Common myeloid progenitor, CD34-positive (primary cell): ENCODE measurements at regions not wholly inside any gene's neighbourhood (a gene's known extent, or its start where the extent isn't known, plus 50 kb on each side); places are given as distances from the start of the nearest gene placed in this dataset.

Source experiments
- CTCF ChIA-PET: fragments of 350-600 bp; sonication (Branson Sonifier 250); formaldehyde crosslinking; loops from one replicate; lab custom pipeline; 2021; ENCODE audit warnings: antibody characterized with exemption; lab: Charles Lee
- POLR2A ChIA-PET: fragments of 350-600 bp; sonication (Branson Sonifier 250); formaldehyde crosslinking; loops from one replicate; lab custom pipeline; 2021; ENCODE audit warnings: antibody characterized with exemption; lab: Charles Lee
- DNase-seq, 3 donors: peaks; one replicate each; pipeline versions ENCODE4 v3.0.0 to v3.0.0-alpha.2; 2013
- H3K27ac ChIP-seq, 2 experiments: 1 replicate in 1 of 2; 2 replicates in 1 of 2; pipeline ENCODE4 v1.7.0; 2013; ENCODE audit warnings: inconsistent platforms in 2 of 2, low read length in 2 of 2, mild to moderate bottlenecking in 2 of 2, low read depth in 1 of 2, moderate library complexity in 1 of 2; ENCODE audit not compliant: severe bottlenecking in 2 of 2, insufficient read depth in 1 of 2, poor library complexity in 1 of 2
- H3K27me3 ChIP-seq, 5 experiments: replicated peaks in 2 of 5; 1 replicate in 3 of 5; 2 replicates in 2 of 5; pipeline versions ENCODE4 v1.6.1 to v1.7.0; 2013; ENCODE audit warnings: low read length in 4 of 5, mild to moderate bottlenecking in 2 of 5, moderate library complexity in 2 of 5, inconsistent platforms in 1 of 5; ENCODE audit not compliant: insufficient read depth in 5 of 5, control insufficient read depth in 4 of 5
- H3K36me3 ChIP-seq, 4 experiments: 1 replicate in 2 of 4; 2 replicates in 2 of 4; pipeline versions ENCODE4 v1.6.1 to v1.7.0; 2013; ENCODE audit warnings: low read length in 3 of 4, control low read depth in 1 of 4, mild to moderate bottlenecking in 1 of 4; ENCODE audit not compliant: control insufficient read depth in 4 of 4, insufficient read depth in 4 of 4
- H3K4me1 ChIP-seq, 4 experiments: 1 replicate in 3 of 4; 2 replicates in 1 of 4; pipeline versions ENCODE4 v1.6.1 to v1.7.1; 2013; ENCODE audit warnings: low read length in 3 of 4, mild to moderate bottlenecking in 3 of 4, control low read depth in 1 of 4, inconsistent platforms in 1 of 4, moderate library complexity in 1 of 4; ENCODE audit not compliant: control insufficient read depth in 4 of 4, insufficient read depth in 4 of 4; ENCODE audit errors: control extremely low read depth in 1 of 4
- H3K4me3 ChIP-seq, 7 experiments: 1 replicate in 4 of 7; 2 replicates in 3 of 7; pipeline versions ENCODE4 v1.5.1 to v1.7.0; 2013; ENCODE audit warnings: mild to moderate bottlenecking in 7 of 7, low read length in 6 of 7, moderate library complexity in 6 of 7, inconsistent platforms in 2 of 7, low read depth in 2 of 7, control low read depth in 1 of 7; ENCODE audit not compliant: insufficient read depth in 4 of 7, control insufficient read depth in 1 of 7; ENCODE audit errors: extremely low read depth in 1 of 7
- H3K9me3 ChIP-seq, 5 experiments: 1 replicate in 4 of 5; 2 replicates in 1 of 5; pipeline versions ENCODE4 v1.6.1 to v1.7.1; 2013; ENCODE audit warnings: low read length in 4 of 5, mild to moderate bottlenecking in 2 of 5, inconsistent platforms in 1 of 5, low read depth in 1 of 5, moderate library complexity in 1 of 5; ENCODE audit not compliant: control insufficient read depth in 4 of 5, insufficient read depth in 2 of 5; ENCODE audit errors: control extremely low read depth in 1 of 5
- WGBS: methylation state at CpG from one replicate; pipeline ENCODE4 v1.1.5; 2013; ENCODE audit not compliant: insufficient coverage; 5-methylcytosine and 5-hydroxymethylcytosine counted together

DNA sequence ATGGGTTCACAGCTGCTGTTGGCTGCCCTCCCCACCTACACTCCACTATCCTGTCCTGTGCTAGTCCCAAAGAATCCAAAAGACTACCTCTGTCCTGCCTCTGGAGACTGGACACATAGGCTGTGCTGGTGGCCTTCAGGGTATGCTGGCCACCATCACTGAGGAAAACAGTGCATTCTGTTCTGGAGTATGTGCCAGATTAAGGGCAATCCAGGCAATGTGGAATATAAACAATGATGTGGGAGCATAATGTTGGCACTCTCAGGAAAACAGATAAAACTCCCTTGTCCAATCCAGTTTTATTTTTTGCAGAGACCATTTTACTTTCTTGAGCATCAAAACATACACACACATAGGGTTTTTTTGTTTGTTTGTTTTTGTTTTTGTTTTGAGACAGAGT is 94.3 kb downstream of the GLUL start:
- Histone ChIP-seq H3K27ac (no peak overlapping the region), H3K4me1 (peaks cover 0 to 37% (median 26%) of the 10 kb centered on the region in 4 experiments), H3K27me3 (no peaks in the 10 kb centered on the region), H3K36me3 (no peaks in the 10 kb centered on the region), H3K4me3 (no peak overlapping the region), H3K9me3 (no peaks in the 10 kb centered on the region)
- ChIA-PET CTCF (interaction anchor here (1.3 to 6.2 kb wide), 2 partner anchors 25 to 153 kb away, joined by 3 to 32 read pairs; no protein-coding TSS in a partner anchor), POLR2A (no interaction called here)
- no peak for DNase-seq

- H3K4me1 ChIP-seq = peaks cover 0 to 20% (median 16%) of the 10 kb centered on the region in 4 experiments
- H3K27ac ChIP-seq = no peak overlapping the region
- DNase-seq = no peak
- no peak overlapping the region for H3K4me3 ChIP-seq
- H3K36me3 ChIP-seq = no peaks in the 10 kb centered on the region
- WGBS = 100% methylated on average over 1 of the region's 1 CpG
- ChIA-PET CTCF (no interaction called here), POLR2A (no interaction called here)
- H3K27me3 ChIP-seq = no peaks in the 10 kb centered on the region
- no peaks in the 10 kb centered on the region for H3K9me3 ChIP-seq
These were observed 95.9 kb downstream of the GLUL start for GRCh38 chr1:182295697-182296096.

- ChIA-PET CTCF (interaction anchor here (0.9 kb wide), 1 partner anchor 104 kb away, joined by 3 read pairs; no protein-coding TSS in a partner anchor), POLR2A (no interaction called here)
- no peaks in the 10 kb centered on the region for H3K4me1 ChIP-seq
- WGBS = 80% methylated on average over 5 of the region's 5 CpGs
- no peak for DNase-seq
- H3K9me3 ChIP-seq = no peaks in the 10 kb centered on the region
- no peaks in the 10 kb centered on the region for H3K27me3 ChIP-seq
- H3K27ac ChIP-seq = no peak overlapping the region
- H3K4me3 ChIP-seq = no peak overlapping the region
- no peaks in the 10 kb centered on the region for H3K36me3 ChIP-seq
These were observed 98.4 kb downstream of the GLUL start for GRCh38 chr1:182293119-182293589.

- ChIA-PET POLR2A (no interaction called here), CTCF (interaction anchor here (0.9 to 3.9 kb wide), 4 partner anchors 10 to 105 kb away, joined by 3 to 15 read pairs (median 4); no protein-coding TSS in a partner anchor)
- no peaks in the 10 kb centered on the region for H3K27me3 ChIP-seq
- no peak overlapping the region for H3K4me3 ChIP-seq
- no peak for DNase-seq
- H3K27ac ChIP-seq = no peak overlapping the region
- no peaks in the 10 kb centered on the region for H3K4me1 ChIP-seq
- no peaks in the 10 kb centered on the region for H3K9me3 ChIP-seq
- WGBS = 100% methylated on average over 4 of the region's 8 CpGs
- no peaks in the 10 kb centered on the region for H3K36me3 ChIP-seq
These were observed 99.3 kb downstream of the GLUL start for GRCh38 chr1:182292193-182292741.

DNA sequence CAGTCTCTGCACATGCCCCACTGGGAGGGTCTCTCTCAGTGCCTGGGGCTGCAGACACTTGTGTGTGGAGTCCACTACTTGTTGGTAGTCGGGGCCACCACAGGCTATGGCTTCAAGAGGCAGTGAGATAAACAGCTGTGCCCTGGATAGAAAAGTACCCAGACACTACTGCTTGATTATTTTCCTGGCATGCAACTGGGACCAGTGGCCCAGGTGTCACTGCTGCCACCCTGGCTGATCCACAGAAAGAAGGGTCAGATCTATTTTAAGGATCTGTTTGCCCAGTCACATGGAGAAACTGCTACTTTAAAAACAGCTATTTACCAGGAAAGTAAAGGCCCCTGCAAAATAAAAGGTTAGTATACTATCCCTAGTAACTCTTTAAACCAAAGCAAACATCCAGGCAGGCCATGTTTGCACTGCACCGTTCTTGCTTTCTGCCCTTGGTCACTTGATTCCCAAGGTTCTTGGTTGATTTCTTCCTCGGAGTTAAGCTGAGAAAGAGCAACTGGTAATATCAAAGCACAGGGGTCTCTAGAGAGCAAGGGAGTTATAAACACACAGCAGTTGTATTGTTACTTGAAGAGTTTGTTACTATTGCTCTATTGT is 99.9 kb downstream of the GLUL start:
- Histone ChIP-seq H3K27me3 (no peaks in the 10 kb centered on the region), H3K27ac (no peak overlapping the region), H3K9me3 (no peaks in the 10 kb centered on the region), H3K4me3 (no peak overlapping the region), H3K36me3 (no peaks in the 10 kb centered on the region), H3K4me1 (no peaks in the 10 kb centered on the region)
- ChIA-PET POLR2A (no interaction called here), CTCF (interaction anchor here (1.2 to 3.9 kb wide), 4 partner anchors 9 to 28 kb away, joined by 4 to 15 read pairs (median 4); no protein-coding TSS in a partner anchor)
- no peak for DNase-seq
- 100% methylated on average over 2 of the region's 3 CpGs for WGBS

- ChIA-PET POLR2A (interaction anchor here (0.7 kb wide), 1 partner anchor 119 kb away, joined by 3 read pairs; no protein-coding TSS in a partner anchor), CTCF (interaction anchor here (0.8 to 3.9 kb wide), 2 partner anchors 9 to 21 kb away, joined by 3 to 15 read pairs; no protein-coding TSS in a partner anchor)
- Histone ChIP-seq H3K4me1 (no peaks in the 10 kb centered on the region), H3K4me3 (no peak overlapping the region), H3K27me3 (no peaks in the 10 kb centered on the region), H3K36me3 (no peaks in the 10 kb centered on the region), H3K27ac (no peak overlapping the region), H3K9me3 (no peaks in the 10 kb centered on the region)
- WGBS = 100% methylated on average over 2 of the region's 4 CpGs
- no peak for DNase-seq
These were observed 102.6 kb downstream of the GLUL start for GRCh38 chr1:182288749-182289604.
